ENCODE measurements at regions not wholly inside any gene's neighbourhood (a gene's known extent, or its start where the extent isn't known, plus 50 kb on each side); places are given as distances from the start of the nearest gene placed in this dataset.
"Not testable (repeated sequence)": the region's sequence is repeated elsewhere in the genome, so short reads cannot be mapped to it uniquely, and the experiment has no call there.

DNA sequence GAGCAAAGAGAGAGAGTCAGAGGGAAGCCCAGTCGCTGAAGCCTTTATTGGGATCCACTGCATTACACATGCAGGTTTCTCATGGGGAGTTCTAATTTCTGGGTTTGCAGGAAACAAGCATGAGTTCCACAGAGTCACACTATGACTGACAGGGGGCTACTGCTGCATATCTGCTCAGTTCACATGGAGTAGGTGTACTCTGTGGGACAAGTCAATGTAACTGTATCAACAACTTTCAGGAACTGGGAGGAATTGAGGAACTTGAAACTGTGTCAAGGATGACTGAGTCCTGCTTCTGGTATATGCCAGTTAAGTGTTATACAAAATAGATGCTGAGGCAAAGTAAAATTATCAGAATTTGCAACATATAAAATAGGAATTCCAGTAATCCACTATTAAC, 110.8 kb downstream of the NPAP1 start:
- no peak overlapping the region for H3K18ac ChIP-seq (ENCODE audit: insufficient read length, low read depth, low read length)
- no peaks in the 10 kb centered on the region for H4K20me1 ChIP-seq (ENCODE audit: control insufficient read depth, insufficient read depth, insufficient read length)
- H2AFZ ChIP-seq (ENCODE audit: low read length): no peak overlapping the region
- no peak overlapping the region for H2BK12ac ChIP-seq (ENCODE audit: insufficient read length, low read depth, low read length)
- no peak overlapping the region for H3K4me2 ChIP-seq (ENCODE audit: insufficient read depth, insufficient read length, low read length)
- no peak overlapping the region for H4K91ac ChIP-seq (ENCODE audit: insufficient read length, low read depth, low read length)
- no peak overlapping the region for H4K8ac ChIP-seq (replicated peaks; ENCODE audit: insufficient read length, low read depth, low read length)
- H3K14ac ChIP-seq (ENCODE audit: insufficient read depth, low read length): no peak overlapping the region
- no peak overlapping the region for H2BK20ac ChIP-seq (ENCODE audit: low read depth, low read length, poor library complexity, severe bottlenecking)
- no peak for DNase-seq
- H3K23me2 ChIP-seq (ENCODE audit: insufficient read length, low read depth, low read length, poor library complexity, severe bottlenecking): no peaks in the 10 kb centered on the region
- 0 out of 2 replicates have a peak, but pooled peaks cover 2% of the 10 kb centered on the region for H3K4me1 ChIP-seq (ENCODE audit: insufficient read depth, low read length)
- no peak overlapping the region for H3K9ac ChIP-seq (ENCODE audit: extremely low read depth, insufficient read length, low read length)
- no peak overlapping the region for H3K4me3 Mint-ChIP-seq
- no peak overlapping the region for H3K23ac ChIP-seq (ENCODE audit: insufficient read length, low read depth, low read length)
- peaks cover 70 to 81% of the 10 kb centered on the region in 2 experiments for H3K9me3 Mint-ChIP-seq
- H3K4me1 Mint-ChIP-seq: peaks cover 18 to 24% of the 10 kb centered on the region in 2 experiments
- WGBS (ENCODE audit: extremely low coverage, insufficient read length, low lambda C conversion rate): no CpG with 5 or more reads among the region's 1 CpG
- no peak overlapping the region for H2BK5ac ChIP-seq (ENCODE audit: insufficient read length, low read length)
- no peak overlapping the region for H3T11ph ChIP-seq (ENCODE audit: low read length)
- no peaks in the 10 kb centered on the region for H3K79me1 ChIP-seq (ENCODE audit: insufficient read depth, low read depth, low read length, poor library complexity, severe bottlenecking)
- no peak overlapping the region for H3K27ac Mint-ChIP-seq
- peaks cover 21% of the 10 kb centered on the region for H3K9me3 ChIP-seq (ENCODE audit: control insufficient read depth, low read depth, low read length)
- no peaks in the 10 kb centered on the region for H3K79me2 ChIP-seq (ENCODE audit: insufficient read depth, low read length)
- no peak overlapping the region for H3K27ac ChIP-seq (ENCODE audit: insufficient read length, low read depth, low read length)
- no peak overlapping the region for H2BK15ac ChIP-seq (ENCODE audit: low read depth, low read length)
- H3K36me3 Mint-ChIP-seq (ENCODE audit: insufficient read depth in 1 of 3, low read depth in 3 of 3): peaks cover 5 to 18% (median 14%) of the 10 kb centered on the region in 3 experiments; a peak in 6 of 7 replicates
- no peaks in the 10 kb centered on the region for H3K27me3 ChIP-seq (ENCODE audit: insufficient read depth, low read length)
- no peak overlapping the region for H2AK5ac ChIP-seq (ENCODE audit: insufficient read length, low read length)
- H3K27me3 Mint-ChIP-seq (ENCODE audit: low read depth): no peaks in the 10 kb centered on the region
- H3K56ac ChIP-seq (ENCODE audit: insufficient read length, low read depth, low read length): no peak overlapping the region
- no peak overlapping the region for H2BK120ac ChIP-seq (ENCODE audit: low read depth, low read length, poor library complexity, severe bottlenecking)
- H3K4ac ChIP-seq (ENCODE audit: low read depth, low read length): no peak overlapping the region
- TF ChIP-seq, protein P1, sequence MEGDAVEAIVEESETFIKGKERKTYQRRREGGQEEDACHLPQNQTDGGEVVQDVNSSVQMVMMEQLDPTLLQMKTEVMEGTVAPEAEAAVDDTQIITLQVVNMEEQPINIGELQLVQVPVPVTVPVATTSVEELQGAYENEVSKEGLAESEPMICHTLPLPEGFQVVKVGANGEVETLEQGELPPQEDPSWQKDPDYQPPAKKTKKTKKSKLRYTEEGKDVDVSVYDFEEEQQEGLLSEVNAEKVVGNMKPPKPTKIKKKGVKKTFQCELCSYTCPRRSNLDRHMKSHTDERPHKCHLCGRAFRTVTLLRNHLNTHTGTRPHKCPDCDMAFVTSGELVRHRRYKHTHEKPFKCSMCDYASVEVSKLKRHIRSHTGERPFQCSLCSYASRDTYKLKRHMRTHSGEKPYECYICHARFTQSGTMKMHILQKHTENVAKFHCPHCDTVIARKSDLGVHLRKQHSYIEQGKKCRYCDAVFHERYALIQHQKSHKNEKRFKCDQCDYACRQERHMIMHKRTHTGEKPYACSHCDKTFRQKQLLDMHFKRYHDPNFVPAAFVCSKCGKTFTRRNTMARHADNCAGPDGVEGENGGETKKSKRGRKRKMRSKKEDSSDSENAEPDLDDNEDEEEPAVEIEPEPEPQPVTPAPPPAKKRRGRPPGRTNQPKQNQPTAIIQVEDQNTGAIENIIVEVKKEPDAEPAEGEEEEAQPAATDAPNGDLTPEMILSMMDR (conservative IDR thresholded peaks at IDR 0.05): no peak
- no peak overlapping the region for H4K5ac ChIP-seq (ENCODE audit: insufficient read length, low read depth, low read length)

DNA sequence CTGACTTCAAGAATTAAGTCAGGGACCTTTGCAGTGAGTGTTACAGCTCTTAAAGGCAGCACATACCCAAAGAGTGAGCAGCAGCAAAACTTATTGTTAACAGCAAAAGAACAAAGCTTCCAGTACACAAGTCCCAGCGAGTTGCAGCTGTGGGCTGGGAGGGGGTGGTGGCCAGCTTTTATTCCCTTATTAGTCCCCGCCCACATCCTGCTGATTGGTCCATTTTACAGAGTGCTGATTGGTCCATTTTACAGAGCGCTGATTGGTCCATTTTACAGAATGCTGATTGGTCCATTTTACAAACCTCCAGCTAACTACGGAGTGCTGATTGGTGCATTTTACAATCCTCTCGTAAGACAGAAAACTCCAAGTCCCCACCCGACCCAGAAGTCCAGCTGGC, 127.0 kb downstream of the NPAP1 start:
- not testable (repeated sequence) for H2BK5ac ChIP-seq (ENCODE audit: insufficient read length, low read length); H3K4me1 ChIP-seq (ENCODE audit: insufficient read depth, low read length); H3K79me1 ChIP-seq (ENCODE audit: insufficient read depth, low read depth, low read length, poor library complexity, severe bottlenecking); H3K4me1 Mint-ChIP-seq; H3K9ac ChIP-seq (ENCODE audit: extremely low read depth, insufficient read length, low read length); H3K4me2 ChIP-seq (ENCODE audit: insufficient read depth, insufficient read length, low read length); H2AFZ ChIP-seq (ENCODE audit: low read length); H3K23ac ChIP-seq (ENCODE audit: insufficient read length, low read depth, low read length); H2AK5ac ChIP-seq (ENCODE audit: insufficient read length, low read length); H3K27ac Mint-ChIP-seq; H3K27ac ChIP-seq (ENCODE audit: insufficient read length, low read depth, low read length); H3K36me3 Mint-ChIP-seq (ENCODE audit: insufficient read depth in 1 of 3, low read depth in 3 of 3); H2BK12ac ChIP-seq (ENCODE audit: insufficient read length, low read depth, low read length); H3K79me2 ChIP-seq (ENCODE audit: insufficient read depth, low read length); H3K27me3 Mint-ChIP-seq (ENCODE audit: low read depth); H3K27me3 ChIP-seq (ENCODE audit: insufficient read depth, low read length); H3K14ac ChIP-seq (ENCODE audit: insufficient read depth, low read length); H3K4ac ChIP-seq (ENCODE audit: low read depth, low read length); H3K18ac ChIP-seq (ENCODE audit: insufficient read length, low read depth, low read length); H4K20me1 ChIP-seq (ENCODE audit: control insufficient read depth, insufficient read depth, insufficient read length); H3K56ac ChIP-seq (ENCODE audit: insufficient read length, low read depth, low read length); H3K4me3 Mint-ChIP-seq; H4K8ac ChIP-seq (replicated peaks; ENCODE audit: insufficient read length, low read depth, low read length); H3K23me2 ChIP-seq (ENCODE audit: insufficient read length, low read depth, low read length, poor library complexity, severe bottlenecking); H2BK120ac ChIP-seq (ENCODE audit: low read depth, low read length, poor library complexity, severe bottlenecking); H2BK15ac ChIP-seq (ENCODE audit: low read depth, low read length); H4K91ac ChIP-seq (ENCODE audit: insufficient read length, low read depth, low read length); DNase-seq; H2BK20ac ChIP-seq (ENCODE audit: low read depth, low read length, poor library complexity, severe bottlenecking); H4K5ac ChIP-seq (ENCODE audit: insufficient read length, low read depth, low read length); H3T11ph ChIP-seq (ENCODE audit: low read length)
- H3K9me3 Mint-ChIP-seq: peaks cover 67 to 74% of the 10 kb centered on the region in 2 experiments
- no CpG with 5 or more reads among the region's 6 CpGs for WGBS (ENCODE audit: extremely low coverage, insufficient read length, low lambda C conversion rate)
- H3K9me3 ChIP-seq (ENCODE audit: control insufficient read depth, low read depth, low read length): peaks cover 20% of the 10 kb centered on the region

All from H9 (cell line).